Neural cell (in vitro differentiated cells): ENCODE measurements at regions not wholly inside any gene's neighbourhood (a gene's known extent, or its start where the extent isn't known, plus 50 kb on each side); places are given as distances from the start of the nearest gene placed in this dataset.

Source experiments
- H2AFZ ChIP-seq: fragments of 200-600, 300-800 bp; sonication (generic), shearing (Covaris generic); 2 replicates; pipeline ENCODE4 v1.6.0; 2014; ENCODE audit warnings: low read depth, mild to moderate bottlenecking, antibody characterized with exemption, low read length, moderate library complexity
- H3F3A ChIP-seq: fragments of 200-600 bp; shearing (Covaris generic); 2 replicates; pipeline ENCODE4 v1.6.1; 2016; ENCODE audit warnings: mild to moderate bottlenecking, moderate library complexity, mixed read lengths, antibody characterized with exemption, low read length; ENCODE audit not compliant: insufficient read depth, poor library complexity, severe bottlenecking
- H3K27ac ChIP-seq: fragments of 200-600, 300-800 bp; sonication (generic), shearing (Covaris generic); 2 replicates; pipeline ENCODE4 v1.5.1; 2014; ENCODE audit warnings: mild to moderate bottlenecking, low read length, moderate library complexity
- H3K27me3 ChIP-seq: fragments of 300-800, 200-600 bp; sonication (generic), shearing (Covaris generic); 2 replicates; pipeline ENCODE4 v1.6.0; 2014; ENCODE audit warnings: mild to moderate bottlenecking, low read depth, low read length, moderate library complexity; ENCODE audit not compliant: insufficient read depth
- H3K36me3 ChIP-seq: fragments of 300-800, 200-600 bp; sonication (generic), shearing (Covaris generic); 2 replicates; pipeline ENCODE4 v1.5.1; 2014; ENCODE audit warnings: mild to moderate bottlenecking, antibody characterized with exemption, low read length, moderate library complexity; ENCODE audit not compliant: insufficient read depth
- H3K4me2 ChIP-seq: fragments of 300-800, 200-600 bp; sonication (generic), shearing (Covaris generic); 2 replicates; pipeline ENCODE4 v1.6.0; 2014; ENCODE audit warnings: mild to moderate bottlenecking, low read length
- H3K4me3 ChIP-seq: fragments of 300-800, 200-600 bp; sonication (generic), shearing (Covaris generic); 2 replicates; pipeline ENCODE4 v1.5.1; 2014; ENCODE audit warnings: mild to moderate bottlenecking, low read length, moderate library complexity
- H3K79me2 ChIP-seq: fragments of 200-600 bp; shearing (Covaris generic); replicated peaks from 2 replicates; pipeline ENCODE4 v1.6.0; 2014; ENCODE audit warnings: mild to moderate bottlenecking, low read length, moderate library complexity; ENCODE audit not compliant: insufficient read depth
- H3K9ac ChIP-seq: fragments of 300-800, 200-600 bp; sonication (generic), shearing (Covaris generic); 2 replicates; pipeline ENCODE4 v1.6.1; 2016; ENCODE audit warnings: mild to moderate bottlenecking, low read length, mixed read lengths
- H3K9me2 ChIP-seq: fragments of 200-600 bp; shearing (Covaris generic); 2 replicates; pipeline ENCODE4 v1.6.1; 2016; ENCODE audit warnings: mild to moderate bottlenecking, low read length, mixed read lengths; ENCODE audit not compliant: insufficient read depth
- H3K9me3 ChIP-seq: fragments of 200-600, 300-800 bp; sonication (generic), shearing (Covaris generic); 2 replicates; pipeline ENCODE4 v1.6.1; 2016; ENCODE audit warnings: mild to moderate bottlenecking, mixed run types, low read length, moderate library complexity, mixed read lengths
- H4K20me1 ChIP-seq: fragments of 200-600 bp; shearing (Covaris generic); 2 replicates; pipeline ENCODE4 v1.6.1; 2016; ENCODE audit warnings: mild to moderate bottlenecking, mixed run types; ENCODE audit not compliant: insufficient read depth
- EP300 ChIP-seq: fragments of 450-650 bp; conservative IDR thresholded peaks from 2 replicates; pipeline ENCODE4 v1.6.1; 2014; ENCODE audit warnings: antibody characterized with exemption, mild to moderate bottlenecking, moderate library complexity; ENCODE audit not compliant: poor library complexity, severe bottlenecking
- EZH2 ChIP-seq: fragments of 200-600, 300-800 bp; shearing (Covaris generic), sonication (generic); IDR thresholded peaks from 2 replicates; pipeline ENCODE4 v1.6.1; 2014; ENCODE audit warnings: antibody characterized with exemption, low read length, borderline replicate concordance, mild to moderate bottlenecking; ENCODE audit not compliant: insufficient read depth, poor library complexity, severe bottlenecking
- MXI1 ChIP-seq: fragments of 450-650 bp; conservative IDR thresholded peaks from 2 replicates; pipeline ENCODE4 v1.6.1; 2014; ENCODE audit warnings: antibody characterized with exemption, mild to moderate bottlenecking; ENCODE audit not compliant: poor library complexity, severe bottlenecking
- POLR2AphosphoS5 ChIP-seq: IDR thresholded peaks from 2 replicates; pipeline ENCODE4 v1.6.1; 2012
- RAD21 ChIP-seq: fragments of 450-650 bp; conservative IDR thresholded peaks from 2 replicates; pipeline ENCODE4 v1.6.1; 2014; ENCODE audit warnings: antibody characterized with exemption, mild to moderate bottlenecking, moderate library complexity
- SMC3 ChIP-seq: fragments of 450-650 bp; conservative IDR thresholded peaks from 2 replicates; pipeline ENCODE4 v1.6.1; 2014; ENCODE audit warnings: antibody characterized with exemption, mild to moderate bottlenecking, moderate library complexity; ENCODE audit not compliant: poor library complexity
- TAF1 ChIP-seq: IDR thresholded peaks from 2 replicates; pipeline ENCODE4 v1.6.1; 2012; ENCODE audit warnings: low read depth
- TF ChIP-seq, protein P1 (sequence below): fragments of 450-650 bp; IDR thresholded peaks from 2 replicates; pipeline ENCODE4 v1.5.1; 2014; ENCODE audit warnings: antibody characterized with exemption, mild to moderate bottlenecking, moderate library complexity; ENCODE audit not compliant: poor library complexity, severe bottlenecking
- TF ChIP-seq, protein P2 (sequence below): IDR thresholded peaks from 2 replicates; pipeline ENCODE4 v1.6.1; 2012; ENCODE audit warnings: borderline replicate concordance

GRCh38 chr5:107242411-107243219 lies 428.1 kb downstream of the EFNA5 start:
- H3K4me2 ChIP-seq = no peak overlapping the region
- no peaks in the 10 kb centered on the region for H3K9me3 ChIP-seq
- no peak overlapping the region for H3K4me3 ChIP-seq
- no peaks in the 10 kb centered on the region for H3K79me2 ChIP-seq
- no peak overlapping the region for H3K27ac ChIP-seq
- no peak overlapping the region for H3K9ac ChIP-seq
- H3K9me2 ChIP-seq = no peaks in the 10 kb centered on the region
- no peak overlapping the region for H2AFZ ChIP-seq
- no peaks in the 10 kb centered on the region for H4K20me1 ChIP-seq
- H3K27me3 ChIP-seq = no peaks in the 10 kb centered on the region
- TF ChIP-seq, protein P1, sequence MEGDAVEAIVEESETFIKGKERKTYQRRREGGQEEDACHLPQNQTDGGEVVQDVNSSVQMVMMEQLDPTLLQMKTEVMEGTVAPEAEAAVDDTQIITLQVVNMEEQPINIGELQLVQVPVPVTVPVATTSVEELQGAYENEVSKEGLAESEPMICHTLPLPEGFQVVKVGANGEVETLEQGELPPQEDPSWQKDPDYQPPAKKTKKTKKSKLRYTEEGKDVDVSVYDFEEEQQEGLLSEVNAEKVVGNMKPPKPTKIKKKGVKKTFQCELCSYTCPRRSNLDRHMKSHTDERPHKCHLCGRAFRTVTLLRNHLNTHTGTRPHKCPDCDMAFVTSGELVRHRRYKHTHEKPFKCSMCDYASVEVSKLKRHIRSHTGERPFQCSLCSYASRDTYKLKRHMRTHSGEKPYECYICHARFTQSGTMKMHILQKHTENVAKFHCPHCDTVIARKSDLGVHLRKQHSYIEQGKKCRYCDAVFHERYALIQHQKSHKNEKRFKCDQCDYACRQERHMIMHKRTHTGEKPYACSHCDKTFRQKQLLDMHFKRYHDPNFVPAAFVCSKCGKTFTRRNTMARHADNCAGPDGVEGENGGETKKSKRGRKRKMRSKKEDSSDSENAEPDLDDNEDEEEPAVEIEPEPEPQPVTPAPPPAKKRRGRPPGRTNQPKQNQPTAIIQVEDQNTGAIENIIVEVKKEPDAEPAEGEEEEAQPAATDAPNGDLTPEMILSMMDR = no peak
- TF ChIP-seq MXI1 (no peak), SMC3 (no peak), RAD21 (no peak), POLR2AphosphoS5 (no peak), EZH2 (no peak)
- TF ChIP-seq, protein P2, sequence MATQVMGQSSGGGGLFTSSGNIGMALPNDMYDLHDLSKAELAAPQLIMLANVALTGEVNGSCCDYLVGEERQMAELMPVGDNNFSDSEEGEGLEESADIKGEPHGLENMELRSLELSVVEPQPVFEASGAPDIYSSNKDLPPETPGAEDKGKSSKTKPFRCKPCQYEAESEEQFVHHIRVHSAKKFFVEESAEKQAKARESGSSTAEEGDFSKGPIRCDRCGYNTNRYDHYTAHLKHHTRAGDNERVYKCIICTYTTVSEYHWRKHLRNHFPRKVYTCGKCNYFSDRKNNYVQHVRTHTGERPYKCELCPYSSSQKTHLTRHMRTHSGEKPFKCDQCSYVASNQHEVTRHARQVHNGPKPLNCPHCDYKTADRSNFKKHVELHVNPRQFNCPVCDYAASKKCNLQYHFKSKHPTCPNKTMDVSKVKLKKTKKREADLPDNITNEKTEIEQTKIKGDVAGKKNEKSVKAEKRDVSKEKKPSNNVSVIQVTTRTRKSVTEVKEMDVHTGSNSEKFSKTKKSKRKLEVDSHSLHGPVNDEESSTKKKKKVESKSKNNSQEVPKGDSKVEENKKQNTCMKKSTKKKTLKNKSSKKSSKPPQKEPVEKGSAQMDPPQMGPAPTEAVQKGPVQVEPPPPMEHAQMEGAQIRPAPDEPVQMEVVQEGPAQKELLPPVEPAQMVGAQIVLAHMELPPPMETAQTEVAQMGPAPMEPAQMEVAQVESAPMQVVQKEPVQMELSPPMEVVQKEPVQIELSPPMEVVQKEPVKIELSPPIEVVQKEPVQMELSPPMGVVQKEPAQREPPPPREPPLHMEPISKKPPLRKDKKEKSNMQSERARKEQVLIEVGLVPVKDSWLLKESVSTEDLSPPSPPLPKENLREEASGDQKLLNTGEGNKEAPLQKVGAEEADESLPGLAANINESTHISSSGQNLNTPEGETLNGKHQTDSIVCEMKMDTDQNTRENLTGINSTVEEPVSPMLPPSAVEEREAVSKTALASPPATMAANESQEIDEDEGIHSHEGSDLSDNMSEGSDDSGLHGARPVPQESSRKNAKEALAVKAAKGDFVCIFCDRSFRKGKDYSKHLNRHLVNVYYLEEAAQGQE = no peak
- H3F3A ChIP-seq = no peaks in the 10 kb centered on the region
- H3K36me3 ChIP-seq = no peaks in the 10 kb centered on the region

DNA sequence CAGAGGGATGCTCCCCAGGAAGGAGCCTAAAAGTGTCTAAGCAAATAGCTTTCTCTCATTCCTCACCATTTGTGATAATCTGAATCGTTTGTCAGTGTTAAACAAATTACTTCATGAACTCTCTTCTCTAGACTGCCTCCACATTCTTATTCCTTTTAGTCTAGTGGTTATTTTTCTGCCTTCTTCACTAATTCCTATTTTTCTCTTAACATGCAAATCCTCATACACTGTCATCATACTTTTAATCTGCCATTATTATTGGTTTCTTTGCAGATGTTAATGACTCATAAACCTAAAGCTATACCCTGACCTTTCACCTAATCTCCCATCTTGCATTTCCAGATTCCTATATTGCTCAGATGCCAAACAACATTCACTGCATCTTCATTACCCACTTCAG lies 428.9 kb downstream of the EFNA5 start:
- Histone ChIP-seq H3K9me3 (no peaks in the 10 kb centered on the region), H3F3A (no peaks in the 10 kb centered on the region), H3K27me3 (no peaks in the 10 kb centered on the region), H3K27ac (no peak overlapping the region), H3K9ac (no peak overlapping the region), H3K36me3 (no peaks in the 10 kb centered on the region), H4K20me1 (no peaks in the 10 kb centered on the region), H3K79me2 (no peaks in the 10 kb centered on the region), H2AFZ (no peak overlapping the region), H3K4me3 (no peak overlapping the region), H3K4me2 (no peak overlapping the region), H3K9me2 (no peaks in the 10 kb centered on the region)
- no peak for TF ChIP-seq TAF1
- TF ChIP-seq, protein P1 = no peak
- no peak for TF ChIP-seq EP300
- no peak for TF ChIP-seq RAD21
